HG03280 (cell line): ENCODE measurements at regions not wholly inside any gene's neighbourhood (a gene's known extent, or its start where the extent isn't known, plus 50 kb on each side); places are given as distances from the start of the nearest gene placed in this dataset.

Source experiments
- ATAC-seq: cut with Tn5 transposase; IDR thresholded peaks from one replicate; pipeline ENCODE4 v1.9.1; 2021; ENCODE audit warnings: mild to moderate bottlenecking, moderate library complexity; ENCODE audit not compliant: unreplicated experiment

GRCh38 chr3:61311044-61311443 lies 59.8 kb upstream of the FHIT start:
- ATAC-seq = no peak

- no peak for ATAC-seq
Measured at GRCh38 chr3:61315871-61316270, 64.6 kb upstream of the FHIT start.

GRCh38 chr3:61323094-61323493 lies 71.8 kb upstream of the FHIT start:
- no peak for ATAC-seq

- ATAC-seq = no peak
Measured at GRCh38 chr3:61331929-61332552, 80.8 kb upstream of the FHIT start.

- ATAC-seq = no peak
Measured at GRCh38 chr3:61333192-61333961, 82.1 kb upstream of the FHIT start.

- no peak for ATAC-seq
Measured at GRCh38 chr3:61334783-61335182, 83.5 kb upstream of the FHIT start.

GRCh38 chr3:61340931-61341461 lies 89.7 kb upstream of the FHIT start:
- no peak for ATAC-seq

GRCh38 chr3:61343543-61343942 lies 92.3 kb upstream of the FHIT start:
- ATAC-seq = no peak

GRCh38 chr3:61345020-61345419 lies 93.8 kb upstream of the FHIT start:
- no peak for ATAC-seq

- ATAC-seq = no peak
Measured at GRCh38 chr3:61347981-61348380, 96.7 kb upstream of the FHIT start.

- no peak for ATAC-seq
Measured at GRCh38 chr3:61349717-61350116, 98.5 kb upstream of the FHIT start.

- ATAC-seq = no peak
Measured at GRCh38 chr3:61350782-61351309, 99.6 kb upstream of the FHIT start.

GRCh38 chr3:61352306-61352705 lies 101.1 kb upstream of the FHIT start:
- ATAC-seq = no peak

GRCh38 chr3:61353382-61353781 lies 102.1 kb upstream of the FHIT start:
- ATAC-seq = no peak

- ATAC-seq = no peak
Measured at GRCh38 chr3:61354604-61355003, 103.4 kb upstream of the FHIT start.

- no peak for ATAC-seq
Measured at GRCh38 chr3:61356685-61357084, 105.4 kb upstream of the FHIT start.

- no peak for ATAC-seq
Measured at GRCh38 chr3:61357902-61358301, 106.7 kb upstream of the FHIT start.

GRCh38 chr3:61358364-61358763 lies 107.1 kb upstream of the FHIT start:
- ATAC-seq = peak; percentile 100

- ATAC-seq = no peak
Measured at GRCh38 chr3:61360297-61360965, 109.2 kb upstream of the FHIT start.

- ATAC-seq = no peak
Measured at GRCh38 chr3:61369678-61370077, 118.4 kb upstream of the FHIT start.

GRCh38 chr3:61371123-61371522 lies 119.9 kb upstream of the FHIT start:
- ATAC-seq = no peak

- ATAC-seq = no peak
Measured at GRCh38 chr3:61372723-61373122, 121.5 kb upstream of the FHIT start.
